SKM-1 (cell line): ENCODE measurements at regions not wholly inside any gene's neighbourhood (a gene's known extent, or its start where the extent isn't known, plus 50 kb on each side); places are given as distances from the start of the nearest gene placed in this dataset.
"Not testable (repeated sequence)": the region's sequence is repeated elsewhere in the genome, so short reads cannot be mapped to it uniquely, and the experiment has no call there.

ENCODE experiments used
- DNase-seq: peaks from one replicate; lab custom pipeline; 2025; ENCODE audit not compliant: unreplicated experiment; lab: John Stamatoyannopoulos, UW

DNA sequence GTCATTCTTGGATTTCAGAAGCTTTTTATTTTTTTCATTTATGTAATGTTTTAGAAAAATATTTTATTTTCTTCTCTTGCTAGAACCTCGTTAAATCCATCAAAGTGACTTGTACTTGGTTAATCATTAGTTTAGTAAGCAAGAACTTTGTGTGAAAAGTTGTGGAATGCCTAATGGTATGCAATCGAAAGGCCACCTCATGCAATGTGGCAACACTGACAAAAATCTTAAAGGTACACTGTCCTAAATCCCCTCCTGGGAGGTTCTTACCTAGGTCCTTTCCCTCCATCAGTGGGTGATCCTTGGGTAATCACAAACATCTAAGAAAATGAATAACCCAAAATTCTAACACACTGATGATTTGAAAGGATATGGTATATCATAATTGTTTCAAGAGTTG lies 304.2 kb downstream of the DNAH5 start:
- no peak for DNase-seq

DNA sequence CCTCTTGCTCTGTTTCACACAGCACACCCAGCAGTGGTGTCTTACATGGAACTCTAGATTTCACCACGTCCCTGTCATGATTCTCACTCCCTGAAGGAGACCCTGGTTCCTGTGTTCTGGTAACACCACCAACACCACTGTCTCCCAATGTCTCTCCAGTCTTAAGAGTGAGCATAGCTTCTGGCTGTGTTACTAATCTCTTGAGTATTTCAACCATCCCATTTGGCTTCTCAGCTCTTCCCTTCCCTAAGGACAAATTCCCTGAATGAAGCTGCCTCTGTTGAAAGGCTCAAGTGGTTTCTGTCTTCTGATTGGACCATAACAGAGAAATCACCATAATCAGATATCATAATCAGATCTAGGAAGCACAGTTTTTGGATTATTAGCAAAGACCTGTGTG lies 311.8 kb downstream of the DNAH5 start:
- DNase-seq = no peak

DNA sequence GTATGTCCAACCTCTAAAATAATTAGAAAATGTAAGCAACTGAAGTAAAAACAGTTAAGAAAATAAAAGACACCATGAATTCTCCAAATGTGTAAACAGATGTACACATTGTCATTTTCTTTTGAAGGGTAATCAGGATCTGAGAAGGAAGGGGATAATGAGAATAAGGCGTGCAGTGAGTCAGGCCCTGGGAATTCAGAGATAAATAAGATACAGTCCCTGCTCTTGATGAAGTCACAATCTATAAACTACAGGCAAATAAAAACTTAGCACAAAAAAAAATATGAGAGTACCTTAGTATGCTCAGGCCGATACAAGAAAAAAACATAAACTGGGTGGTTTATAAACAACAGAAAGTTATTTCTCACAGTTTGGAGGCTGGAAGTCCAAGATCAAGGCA lies 315.3 kb downstream of the DNAH5 start:
- DNase-seq = no peak

DNA sequence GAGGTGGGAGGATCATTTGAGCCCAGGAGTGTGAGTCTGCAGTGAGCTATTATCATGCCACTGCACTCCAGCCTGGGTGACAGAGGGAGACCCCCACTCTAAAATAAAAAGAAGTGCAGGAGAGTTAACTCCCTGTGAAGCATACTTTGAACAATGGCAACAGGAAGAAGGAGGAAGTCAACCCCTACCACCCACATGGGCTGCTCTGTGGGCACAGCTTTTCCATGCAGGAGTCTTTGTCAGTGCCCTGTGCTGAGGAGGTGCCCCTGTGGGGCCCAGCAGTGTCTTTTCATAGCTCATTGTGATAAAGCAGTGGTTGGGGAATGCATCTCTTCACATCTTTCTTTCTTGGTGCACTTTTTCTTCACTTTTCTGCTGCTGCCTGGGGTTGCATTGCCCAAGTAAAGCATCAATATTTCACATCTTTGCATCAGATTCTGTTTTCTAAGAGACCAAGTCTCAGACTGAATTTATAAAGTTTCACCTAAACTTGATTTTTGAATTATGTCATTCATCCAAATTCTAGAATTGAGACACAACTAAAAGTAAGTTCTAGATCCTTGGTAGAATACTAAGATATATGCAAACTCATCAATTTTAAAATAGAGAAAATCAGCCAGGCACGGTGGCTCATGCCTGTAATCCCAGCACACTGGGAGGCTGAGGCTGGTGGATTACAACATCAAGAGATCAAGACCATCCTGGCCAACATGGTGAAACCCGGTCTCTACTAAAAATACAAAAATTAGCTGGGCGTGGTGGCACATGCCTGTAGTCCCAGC lies 316.6 kb downstream of the DNAH5 start:
- no peak for DNase-seq

DNA sequence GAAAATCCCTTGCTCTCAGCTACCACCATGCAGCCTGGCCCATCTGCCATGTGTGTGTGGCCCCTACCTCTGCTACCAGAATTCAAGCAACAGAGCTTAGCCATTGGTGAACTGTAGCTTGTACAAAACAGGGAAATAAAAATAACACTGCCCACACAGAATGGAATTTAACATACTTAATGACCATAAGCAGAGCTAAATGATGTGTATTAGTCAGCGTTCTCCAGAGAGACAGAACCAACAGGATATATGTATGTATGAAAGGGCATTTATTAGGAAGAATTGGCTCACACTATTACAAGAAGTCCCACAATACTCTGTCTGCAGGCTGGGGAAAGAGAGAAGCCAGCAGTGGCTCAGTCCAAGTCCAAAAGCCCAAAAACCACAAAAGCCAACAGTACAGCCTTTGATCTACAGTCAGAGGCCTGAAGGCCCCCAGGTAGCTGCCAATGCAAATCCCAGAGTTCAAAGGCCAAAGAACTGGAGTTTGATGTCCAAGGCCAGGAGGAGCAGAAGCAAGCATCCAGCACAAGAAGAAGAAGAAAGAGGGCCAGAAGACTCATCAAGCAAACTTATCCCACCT lies 318.8 kb downstream of the DNAH5 start:
- no peak for DNase-seq

DNA sequence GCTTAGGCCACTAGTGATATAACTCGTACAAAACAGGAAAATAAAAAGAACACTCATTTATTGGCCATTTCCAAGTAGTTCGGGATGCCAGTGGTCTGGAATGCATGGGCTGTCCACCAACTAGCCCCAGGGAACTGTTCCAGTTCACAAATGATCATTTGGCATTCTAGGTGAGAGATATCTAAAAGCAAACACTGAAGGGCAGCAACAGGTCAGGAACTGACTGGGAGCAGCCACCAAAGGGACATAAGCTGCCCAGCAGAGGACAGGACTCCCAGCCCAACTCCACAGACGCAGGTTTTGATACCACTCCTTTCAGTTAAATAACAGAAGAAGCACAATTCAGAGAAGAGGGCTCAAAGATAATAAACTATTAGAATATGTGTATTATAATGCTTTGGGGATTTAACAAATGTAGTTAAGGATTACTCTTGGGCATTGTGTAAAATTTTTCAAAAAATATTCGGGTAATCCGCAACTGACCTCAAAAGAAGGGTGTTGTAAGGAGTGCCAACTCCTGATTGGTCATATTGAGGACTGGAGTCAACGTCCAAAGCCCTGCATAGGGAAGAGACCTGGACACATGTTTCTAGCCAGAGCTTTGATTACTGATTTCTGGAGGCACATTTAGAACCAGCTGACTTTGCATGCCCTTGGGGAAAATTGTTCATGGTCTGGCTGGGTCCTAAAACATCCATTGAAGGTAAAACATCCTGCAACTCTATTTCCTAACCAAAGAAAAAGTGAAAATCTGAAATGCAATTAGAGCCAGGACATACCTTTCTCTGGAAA lies 320.0 kb downstream of the DNAH5 start:
- no peak for DNase-seq

DNA sequence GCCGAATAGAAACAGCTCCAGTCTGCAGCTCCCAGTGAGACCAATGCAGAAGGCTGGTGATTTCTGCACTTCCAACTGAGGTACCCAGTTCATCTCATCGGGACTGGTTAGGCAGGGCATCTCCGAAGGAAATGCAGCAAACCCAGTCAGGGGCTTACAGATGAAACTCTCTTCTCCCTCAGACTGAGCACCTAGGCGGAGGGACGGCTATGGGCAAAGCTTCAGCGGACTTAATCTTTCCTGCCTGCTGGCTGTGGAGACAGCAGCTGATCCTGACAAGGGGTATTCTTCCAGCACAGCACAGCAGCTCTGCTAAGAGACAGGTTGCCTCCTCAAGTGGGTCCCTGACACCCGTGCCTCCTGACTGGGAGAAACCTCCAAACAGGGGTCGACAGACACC lies 330.9 kb downstream of the DNAH5 start:
- no peak for DNase-seq

DNA sequence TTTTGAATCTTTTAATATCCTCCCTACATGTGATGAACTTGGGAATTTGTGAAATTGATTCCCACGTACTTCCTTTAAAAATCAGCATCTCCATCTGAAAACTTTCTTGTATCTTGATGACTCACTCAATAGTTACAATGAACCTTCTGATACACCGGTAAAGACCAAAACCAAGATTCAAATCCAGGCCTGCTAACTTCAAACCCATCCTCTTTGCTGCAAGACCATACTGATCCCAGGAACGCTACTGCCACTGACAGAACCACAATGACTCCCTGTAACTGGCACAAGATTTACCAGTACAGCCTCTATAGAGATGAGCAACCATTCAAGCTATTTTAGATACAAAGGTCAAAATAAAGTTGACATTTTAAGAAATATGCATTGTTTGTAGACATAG lies 332.9 kb downstream of the DNAH5 start:
- DNase-seq = no peak

DNA sequence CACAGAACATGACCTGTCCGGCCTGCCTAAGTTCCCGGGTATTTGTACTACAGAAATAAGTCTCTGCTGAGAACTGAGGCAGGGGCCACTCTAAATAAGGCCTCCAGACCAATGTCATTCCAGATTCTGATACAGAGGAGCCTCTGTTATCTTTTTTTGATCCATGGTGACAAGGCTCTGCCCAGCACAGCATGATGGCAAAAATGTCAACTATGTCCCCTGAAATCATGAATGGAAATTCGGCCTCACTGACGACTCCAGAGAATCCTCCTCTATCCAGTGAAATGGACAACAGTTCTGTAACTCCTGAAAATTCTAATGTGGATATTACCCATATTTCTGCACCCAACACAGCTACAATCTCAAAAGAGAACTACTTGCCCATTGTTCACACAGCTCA lies 335.0 kb downstream of the DNAH5 start:
- DNase-seq = no peak

DNA sequence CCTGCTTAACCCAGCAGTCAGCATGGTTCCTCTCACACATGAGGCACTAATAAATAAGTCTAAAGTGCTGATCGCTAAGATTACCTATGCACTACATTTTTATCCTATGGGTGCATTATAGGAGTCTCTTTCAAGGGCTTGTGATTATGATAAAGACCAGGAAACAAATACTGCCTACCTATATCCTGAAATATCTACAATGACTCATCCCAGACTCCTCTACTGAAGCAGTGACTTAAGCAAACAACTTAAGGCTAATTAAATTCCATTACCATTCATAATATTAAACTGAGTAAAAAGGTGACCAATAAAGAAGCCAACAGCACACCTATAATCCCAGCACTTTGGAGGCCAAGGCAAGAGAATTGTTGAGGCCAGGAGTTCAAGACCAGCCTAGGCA lies 338.4 kb downstream of the DNAH5 start:
- DNase-seq = no peak

DNA sequence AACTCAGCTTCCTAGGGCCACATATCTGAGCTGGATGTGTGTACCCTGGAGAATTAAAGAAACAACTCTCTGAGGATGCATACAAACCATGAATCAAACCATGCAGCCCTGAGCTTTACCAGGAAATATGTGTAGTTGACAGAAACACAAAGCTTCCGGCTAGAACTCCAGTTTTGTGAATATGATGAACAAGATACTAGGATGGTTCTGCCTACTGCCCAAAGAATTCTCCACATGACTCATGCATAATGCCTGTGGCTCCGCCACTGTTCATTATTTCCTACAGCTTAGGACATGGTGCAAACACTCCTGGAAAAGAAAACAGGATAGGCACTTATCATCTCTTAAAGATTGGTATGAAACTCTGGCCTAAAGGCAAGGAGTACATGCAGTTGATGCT lies 343.4 kb downstream of the DNAH5 start:
- no peak for DNase-seq

DNA sequence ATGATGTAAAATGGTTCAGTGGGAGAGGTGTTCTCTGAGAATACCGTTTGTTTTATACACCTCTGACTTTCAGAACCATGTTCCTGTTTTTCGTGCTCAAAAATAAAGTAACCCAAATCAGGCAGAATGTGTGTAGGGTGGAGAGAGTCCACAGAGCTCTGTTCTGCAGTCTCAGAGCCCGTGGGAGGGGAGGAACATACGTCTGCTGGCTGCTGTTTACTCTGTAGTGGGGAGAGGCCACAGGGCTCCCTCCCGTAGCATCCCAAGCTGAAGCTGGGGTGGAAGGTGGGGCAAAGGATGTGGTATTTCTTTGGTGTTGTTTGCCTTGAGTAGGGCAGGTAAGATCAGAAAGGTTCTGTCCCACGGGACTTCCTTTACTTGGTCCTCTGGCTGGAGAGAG lies 348.5 kb downstream of the DNAH5 start:
- no peak for DNase-seq

DNA sequence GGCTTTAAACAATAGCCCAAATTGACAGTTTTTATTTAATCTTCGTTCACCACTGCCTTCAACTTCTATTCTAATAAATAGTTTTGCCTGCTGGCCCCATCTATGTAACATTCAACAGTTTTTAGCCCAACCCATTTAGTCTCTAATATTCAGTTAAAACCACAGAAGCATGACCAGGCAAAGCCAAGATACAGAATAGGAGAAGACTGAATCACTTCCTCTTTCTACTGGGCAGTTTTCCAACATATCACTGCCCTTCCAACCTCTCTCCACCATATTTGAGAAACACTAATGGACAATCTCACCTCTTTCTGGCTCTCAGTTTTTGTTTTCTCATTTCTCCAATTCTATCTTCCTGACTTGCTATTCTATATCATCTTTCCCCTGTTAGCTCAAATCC lies 352.9 kb downstream of the DNAH5 start:
- peak; percentile 12 for DNase-seq

DNA sequence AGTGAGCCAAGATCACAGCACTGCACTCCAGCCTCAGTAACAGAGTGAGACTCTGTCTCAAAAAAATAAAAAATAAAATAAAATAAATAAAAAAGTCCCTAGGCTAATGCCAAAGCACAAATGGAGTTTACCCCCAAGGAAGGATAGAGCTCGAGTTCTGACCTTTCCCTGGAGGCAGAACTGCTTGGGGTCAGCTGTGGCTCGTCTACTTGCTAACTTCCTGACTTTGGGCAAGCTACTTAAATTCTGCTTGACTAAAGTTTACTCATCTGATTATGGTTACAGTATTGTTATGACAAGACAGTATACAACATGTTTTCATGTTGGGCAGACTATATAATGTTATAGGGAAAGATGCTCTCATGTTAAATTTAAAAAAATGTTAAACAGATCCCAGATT lies 359.2 kb downstream of the DNAH5 start:
- DNase-seq = no peak

DNA sequence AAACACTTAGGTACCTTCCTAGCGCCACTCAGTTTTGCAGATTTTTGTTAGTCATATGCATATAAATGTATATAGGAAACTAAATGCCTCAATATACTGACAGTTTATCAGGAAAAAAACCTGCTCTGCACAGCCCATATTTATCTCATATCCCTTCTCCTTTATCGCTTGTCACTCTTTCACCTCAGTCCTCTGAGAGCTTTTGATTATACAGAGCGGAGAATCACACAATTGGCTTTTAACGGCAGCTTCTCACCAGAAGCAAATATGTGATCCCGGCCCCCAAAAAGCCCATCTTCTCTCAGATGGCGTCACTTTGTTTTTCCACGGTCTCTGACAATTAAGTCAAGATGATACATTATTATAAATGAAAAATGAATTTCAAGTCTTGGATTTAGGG lies 362.6 kb downstream of the DNAH5 start:
- no peak for DNase-seq

DNA sequence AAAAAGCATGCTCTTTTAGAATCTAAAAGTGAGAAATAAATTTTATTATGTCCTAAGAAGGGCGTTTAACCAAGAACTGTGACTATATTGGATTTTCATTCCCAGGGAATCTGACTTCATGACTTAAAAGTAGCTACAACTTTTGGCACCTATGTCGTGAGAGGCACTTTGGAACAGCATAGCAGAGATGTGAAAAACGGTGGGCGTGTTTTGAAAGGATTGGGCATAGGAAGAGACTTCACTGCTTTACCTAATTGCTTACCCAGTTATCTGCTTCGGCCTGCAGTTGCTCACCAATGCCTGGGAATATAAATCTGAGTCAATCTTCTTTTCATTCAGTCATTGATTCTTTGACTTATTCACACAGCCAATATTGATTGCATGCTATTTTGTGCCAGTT lies 363.4 kb downstream of the DNAH5 start:
- DNase-seq = no peak

DNA sequence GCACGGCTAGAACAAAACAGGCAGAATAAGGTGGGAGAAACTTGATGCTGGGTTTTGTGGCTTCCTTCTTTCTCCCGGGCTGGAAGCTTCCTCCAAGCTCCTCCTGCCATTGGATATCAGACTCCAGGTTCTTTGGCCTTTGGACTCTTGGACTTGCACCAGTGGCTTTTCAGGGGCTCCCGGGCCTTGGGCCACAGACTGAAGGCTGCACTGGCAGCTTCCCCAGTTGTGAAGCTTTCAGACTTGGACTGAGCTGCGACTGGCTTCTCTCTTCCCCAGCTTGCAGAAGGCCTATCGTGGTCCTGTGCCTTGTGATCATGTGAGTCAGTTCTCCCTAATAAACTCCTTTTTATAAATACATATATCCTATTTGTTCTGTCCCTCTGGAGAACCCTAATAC lies 364.4 kb downstream of the DNAH5 start:
- DNase-seq = no peak

DNA sequence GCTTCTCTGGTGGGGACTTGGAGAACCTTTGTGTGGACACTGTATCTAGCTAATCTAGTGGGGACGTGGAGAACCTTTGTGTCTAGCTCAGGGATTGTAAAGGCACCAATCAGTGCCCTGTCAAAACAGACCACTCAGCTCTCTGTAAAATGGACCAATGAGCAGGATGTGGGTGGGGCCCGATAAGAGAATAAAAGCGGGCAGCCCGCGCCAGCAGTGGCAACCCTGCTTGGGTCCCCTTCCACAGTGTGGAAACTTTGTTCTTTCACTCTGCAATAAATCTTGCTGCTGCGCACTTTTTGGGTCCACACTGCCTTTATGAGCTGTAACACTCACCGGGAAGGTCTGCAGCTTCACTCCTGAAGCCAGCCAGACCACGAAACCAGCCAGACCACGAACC lies 365.4 kb downstream of the DNAH5 start:
- DNase-seq = not testable (repeated sequence)

DNA sequence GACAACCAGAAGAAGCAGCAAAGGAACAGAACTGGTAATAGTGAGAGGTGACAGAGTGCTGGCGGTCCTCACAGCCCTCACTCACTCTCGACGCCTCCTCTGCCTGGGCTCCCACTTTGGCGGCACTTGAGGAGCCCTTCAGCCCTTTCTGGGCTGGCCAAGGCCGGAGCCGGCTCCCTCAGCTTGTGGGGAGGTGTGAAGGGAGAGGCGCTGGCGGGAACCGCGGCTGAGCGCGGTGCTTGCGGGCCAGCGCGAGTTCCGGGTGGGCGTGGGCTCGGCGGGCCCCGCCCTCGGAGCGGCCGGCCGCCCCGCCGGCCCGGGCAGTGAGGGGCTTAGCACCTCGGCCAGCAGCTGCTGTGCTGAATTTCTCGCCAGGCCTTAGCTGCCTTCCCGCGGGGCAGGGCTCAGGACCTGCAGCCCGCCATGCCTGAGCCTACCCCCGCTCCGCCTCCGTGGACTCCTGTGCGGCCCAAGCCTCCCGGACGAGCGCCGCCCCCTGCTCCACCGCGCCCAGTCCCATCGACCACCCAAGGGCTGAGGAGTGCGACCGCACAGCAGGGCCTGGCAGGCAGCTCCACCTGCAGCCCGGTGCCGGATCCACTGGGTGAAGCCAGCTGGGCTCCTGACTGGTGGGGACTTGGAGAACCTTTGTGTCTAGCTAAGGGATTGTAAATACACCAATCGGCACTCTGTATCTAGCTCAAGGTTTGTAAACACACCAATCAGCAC lies 366.0 kb downstream of the DNAH5 start:
- not testable (repeated sequence) for DNase-seq

DNA sequence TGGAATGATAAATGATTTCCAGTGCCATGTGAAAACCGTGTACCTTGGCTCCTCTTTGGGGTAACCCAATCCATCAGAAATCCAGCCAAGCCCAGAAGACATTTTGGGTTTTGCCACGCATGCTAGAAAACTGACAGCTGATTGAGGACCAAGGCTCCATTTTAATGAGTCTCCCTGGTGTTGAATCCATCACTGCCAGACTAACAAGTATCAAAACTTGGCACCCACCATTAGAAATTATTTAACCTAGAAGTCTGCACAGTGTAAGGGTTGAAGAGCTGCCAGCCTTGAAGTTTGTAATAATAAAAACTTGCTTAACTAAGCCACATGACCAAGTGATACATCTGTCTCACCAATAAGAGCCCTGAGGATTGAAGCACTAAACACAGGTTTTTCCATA lies 369.9 kb downstream of the DNAH5 start:
- no peak for DNase-seq

DNA sequence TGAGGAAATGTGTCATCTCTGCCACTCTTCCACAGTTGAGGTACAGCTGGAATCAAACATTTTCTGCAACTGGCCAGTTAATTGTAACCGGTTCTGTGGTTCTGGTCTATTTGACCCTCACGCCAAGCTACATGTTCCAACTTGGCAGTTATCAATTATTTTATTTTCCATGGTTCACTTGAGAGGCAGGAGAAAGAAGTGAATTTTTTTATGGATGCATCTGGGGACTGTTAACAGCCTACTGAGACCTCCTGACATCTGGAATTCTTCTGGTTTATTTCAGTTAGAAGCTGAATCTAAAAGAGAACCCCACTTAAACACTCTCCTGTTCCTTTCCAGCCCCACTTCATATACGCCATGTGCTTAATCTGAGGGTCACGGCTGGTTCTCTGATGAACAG lies 372.3 kb downstream of the DNAH5 start:
- no peak for DNase-seq
